MCF 10A (cell line): ENCODE measurements at regions not wholly inside any gene's neighbourhood (a gene's known extent, or its start where the extent isn't known, plus 50 kb on each side); places are given as distances from the start of the nearest gene placed in this dataset.

Experiments
- BruUV-seq: library from RNA; stranded (reverse); fragments of 400-500 nt; replicated peaks from 2 replicates; lab custom pipeline; 2021; lab: Mats Ljungman, UMichigan
- CTCF ChIA-PET: fragments of 300-600 bp; sonication (Branson Sonifier 250); formaldehyde crosslinking; extraction: SDS; loops from one replicate; lab custom pipeline; 2021; ENCODE audit warnings: antibody characterized with exemption, inconsistent platforms; lab: Yijun Ruan, JAX
- POLR2A ChIA-PET: fragments of 300-600, 350-650 bp; sonication (Branson Sonifier 250); formaldehyde crosslinking; extraction: SDS; loops from one replicate; lab custom pipeline; 2020; ENCODE audit warnings: antibody characterized with exemption, inconsistent platforms; lab: Yijun Ruan, JAX
- DNase-seq: peaks from one replicate; pipeline ENCODE4 v3.0.0-alpha.2; 2018; ENCODE audit not compliant: unreplicated experiment
- H3K27ac Mint-ChIP-seq: one replicate; pipeline ENCODE4 v1.8.0; 2022; ENCODE audit warnings: mild to moderate bottlenecking, low read depth, mixed read lengths; ENCODE audit not compliant: unreplicated experiment
- H3K27me3 Mint-ChIP-seq: one replicate; pipeline ENCODE4 v1.8.0; 2022; ENCODE audit warnings: mixed read lengths; ENCODE audit not compliant: insufficient read depth, unreplicated experiment
- H3K36me3 Mint-ChIP-seq: one replicate; pipeline ENCODE4 v1.8.0; 2022; ENCODE audit warnings: mild to moderate bottlenecking, moderate library complexity, mixed read lengths; ENCODE audit not compliant: insufficient read depth, unreplicated experiment
- H3K4me1 Mint-ChIP-seq: one replicate; pipeline ENCODE4 v1.8.0; 2022; ENCODE audit warnings: mixed read lengths; ENCODE audit not compliant: insufficient read depth, unreplicated experiment
- H3K4me3 Mint-ChIP-seq: one replicate; pipeline ENCODE4 v1.8.0; 2022; ENCODE audit warnings: mild to moderate bottlenecking, moderate library complexity, mixed read lengths; ENCODE audit not compliant: unreplicated experiment
- H3K9me3 Mint-ChIP-seq: one replicate; pipeline ENCODE4 v1.8.0; 2022; ENCODE audit warnings: mixed read lengths; ENCODE audit not compliant: unreplicated experiment
- intact Hi-C: fragments of 100-400 bp; cut with micrococcal nuclease; formaldehyde crosslinking; loops from 2 replicates; pipeline ENCODE4 v1.14.1; 2022
- TF ChIP-seq, protein P1 (sequence below): fragments of 200-600 bp; IDR thresholded peaks from one replicate; pipeline ENCODE4 v1.8.0; 2022; ENCODE audit warnings: antibody characterized with exemption, mild to moderate bottlenecking; ENCODE audit not compliant: unreplicated experiment

DNA sequence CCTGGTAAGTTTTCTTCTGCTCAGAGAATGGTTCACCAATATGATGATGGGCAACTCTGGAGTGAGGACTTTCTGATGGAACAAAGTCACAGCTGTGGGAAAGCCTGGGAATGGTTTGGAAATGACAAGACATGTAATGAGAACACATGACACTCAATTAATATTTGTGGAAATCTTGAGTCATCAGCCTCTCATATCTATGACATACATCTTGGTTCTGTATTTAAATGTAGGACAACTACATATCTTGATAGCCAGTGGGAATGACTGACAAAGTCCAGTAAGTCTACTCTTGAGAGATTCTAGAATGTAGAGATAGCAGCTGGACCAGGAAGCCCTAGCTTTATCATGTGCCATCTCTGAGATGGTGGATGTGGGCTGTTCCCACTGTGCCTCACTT lies 85.5 kb downstream of the PALM2AKAP2 start:
- ChIA-PET POLR2A (no interaction called here), CTCF (interaction anchor here (0.5 to 1.5 kb wide), 3 partner anchors 14 to 423 kb away, joined by 3 to 4 read pairs (median 3); no protein-coding TSS in a partner anchor)
- TF ChIP-seq, protein P1, sequence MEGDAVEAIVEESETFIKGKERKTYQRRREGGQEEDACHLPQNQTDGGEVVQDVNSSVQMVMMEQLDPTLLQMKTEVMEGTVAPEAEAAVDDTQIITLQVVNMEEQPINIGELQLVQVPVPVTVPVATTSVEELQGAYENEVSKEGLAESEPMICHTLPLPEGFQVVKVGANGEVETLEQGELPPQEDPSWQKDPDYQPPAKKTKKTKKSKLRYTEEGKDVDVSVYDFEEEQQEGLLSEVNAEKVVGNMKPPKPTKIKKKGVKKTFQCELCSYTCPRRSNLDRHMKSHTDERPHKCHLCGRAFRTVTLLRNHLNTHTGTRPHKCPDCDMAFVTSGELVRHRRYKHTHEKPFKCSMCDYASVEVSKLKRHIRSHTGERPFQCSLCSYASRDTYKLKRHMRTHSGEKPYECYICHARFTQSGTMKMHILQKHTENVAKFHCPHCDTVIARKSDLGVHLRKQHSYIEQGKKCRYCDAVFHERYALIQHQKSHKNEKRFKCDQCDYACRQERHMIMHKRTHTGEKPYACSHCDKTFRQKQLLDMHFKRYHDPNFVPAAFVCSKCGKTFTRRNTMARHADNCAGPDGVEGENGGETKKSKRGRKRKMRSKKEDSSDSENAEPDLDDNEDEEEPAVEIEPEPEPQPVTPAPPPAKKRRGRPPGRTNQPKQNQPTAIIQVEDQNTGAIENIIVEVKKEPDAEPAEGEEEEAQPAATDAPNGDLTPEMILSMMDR, result no peak
- no peak for DNase-seq
- Mint-ChIP-seq H3K27ac (no peak overlapping the region), H3K9me3 (no peaks in the 10 kb centered on the region), H3K36me3 (no peaks in the 10 kb centered on the region), H3K4me3 (no peak overlapping the region), H3K4me1 (no peaks in the 10 kb centered on the region), H3K27me3 (no peaks in the 10 kb centered on the region)
- intact Hi-C loops, result no loop called here
- BruUV-seq, result no TSS peak

DNA sequence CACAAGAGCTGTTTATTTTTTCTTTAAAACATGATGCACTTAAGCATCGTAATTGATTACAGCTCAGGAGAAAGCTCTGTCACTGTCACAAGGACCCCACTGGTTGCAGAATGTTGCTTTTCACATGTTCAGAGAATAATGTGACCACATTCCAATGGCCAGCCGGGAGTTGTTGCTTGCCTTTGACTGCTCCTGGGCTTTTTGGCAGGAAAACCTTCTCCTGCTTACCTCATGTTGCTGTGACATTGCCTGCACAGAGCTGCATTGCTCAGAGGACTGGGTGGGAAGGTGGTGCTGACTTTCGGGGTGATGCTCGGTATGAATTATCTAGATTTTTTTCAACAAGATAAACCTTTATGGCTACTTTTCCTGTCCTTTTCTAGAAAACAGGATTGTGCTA lies 88.2 kb downstream of the PALM2AKAP2 start:
- no peaks in the 10 kb centered on the region for H3K9me3 Mint-ChIP-seq
- no TSS peak for BruUV-seq
- no peaks in the 10 kb centered on the region for H3K27me3 Mint-ChIP-seq
- DNase-seq, result no peak
- no peak overlapping the region for H3K4me3 Mint-ChIP-seq
- ChIA-PET CTCF (interaction anchor here (0.6 to 1.0 kb wide), 2 partner anchors 14 to 282 kb away, joined by 3 read pairs; no protein-coding TSS in a partner anchor), POLR2A (no interaction called here)
- no peaks in the 10 kb centered on the region for H3K4me1 Mint-ChIP-seq
- TF ChIP-seq, protein P1, result no peak
- H3K27ac Mint-ChIP-seq, result no peak overlapping the region
- H3K36me3 Mint-ChIP-seq, result no peaks in the 10 kb centered on the region
- intact Hi-C loops, result no loop called here

DNA sequence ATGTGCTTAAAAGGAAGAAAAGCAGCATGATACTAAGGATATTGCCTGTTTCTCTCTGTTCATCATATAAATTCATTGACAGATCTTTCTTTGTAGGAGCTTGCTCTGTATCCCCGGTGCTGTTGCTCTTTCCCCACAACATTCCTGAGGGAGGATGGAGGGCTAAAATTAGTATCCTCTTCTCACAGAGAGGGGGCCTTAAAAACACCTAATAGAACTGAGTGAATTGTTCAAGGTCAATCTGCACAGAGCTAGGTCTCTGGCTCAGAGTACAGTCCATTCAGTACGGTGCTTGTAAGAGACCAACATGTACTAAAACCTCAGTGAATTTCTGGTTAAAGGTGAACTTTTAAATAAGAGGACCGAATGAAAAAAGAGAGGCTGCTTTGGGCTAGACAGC lies 88.7 kb downstream of the PALM2AKAP2 start:
- no peak overlapping the region for H3K27ac Mint-ChIP-seq
- ChIA-PET POLR2A (no interaction called here), CTCF (interaction anchor here (0.6 to 1.6 kb wide), 3 partner anchors 13 to 83 kb away, joined by 3 to 4 read pairs (median 3); no protein-coding TSS in a partner anchor)

DNA sequence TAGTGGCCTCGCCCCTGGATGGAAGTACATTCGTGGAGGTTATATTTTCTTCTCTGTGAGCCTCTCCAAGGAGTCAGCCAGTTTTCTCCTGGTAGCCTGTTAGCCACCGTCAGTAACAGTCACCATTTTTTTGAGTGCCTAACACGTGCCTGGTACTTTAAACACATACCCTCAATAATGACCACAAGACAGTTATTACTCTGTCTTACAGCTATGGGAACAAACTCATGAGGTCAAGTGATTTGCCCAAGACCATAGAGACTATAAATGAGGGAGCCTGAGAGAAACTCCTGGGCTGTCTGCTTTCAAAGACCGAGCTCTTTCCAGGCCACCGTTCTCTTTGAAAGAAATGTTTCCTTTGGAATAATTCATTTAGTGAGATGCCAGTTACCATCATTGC lies 90.4 kb downstream of the PALM2AKAP2 start:
- no peaks in the 10 kb centered on the region for H3K36me3 Mint-ChIP-seq
- POLR2A ChIA-PET, result no interaction called here
- CTCF ChIA-PET, result interaction anchor here (0.6 to 2.5 kb wide), 2 partner anchors 9 to 11 kb away, joined by 4 to 10 read pairs; no protein-coding TSS in a partner anchor
- no TSS peak for BruUV-seq
- intact Hi-C loops, result no loop called here
- no peaks in the 10 kb centered on the region for H3K4me1 Mint-ChIP-seq
- no peak for DNase-seq
- TF ChIP-seq, protein P1, result no peak
- no peak overlapping the region for H3K4me3 Mint-ChIP-seq
- no peak overlapping the region for H3K27ac Mint-ChIP-seq
- H3K27me3 Mint-ChIP-seq, result no peaks in the 10 kb centered on the region
- H3K9me3 Mint-ChIP-seq, result no peaks in the 10 kb centered on the region

More for the DNA sequence above, 88.7 kb downstream of the PALM2AKAP2 start:
- no peaks in the 10 kb centered on the region for H3K4me1 Mint-ChIP-seq
- no peaks in the 10 kb centered on the region for H3K27me3 Mint-ChIP-seq
- intact Hi-C loops, result no loop called here
- TF ChIP-seq, protein P1, result no peak
- BruUV-seq, result no TSS peak
- DNase-seq, result no peak
- H3K9me3 Mint-ChIP-seq, result no peaks in the 10 kb centered on the region
- no peak overlapping the region for H3K4me3 Mint-ChIP-seq
- H3K36me3 Mint-ChIP-seq, result no peaks in the 10 kb centered on the region
